GM23338 (cell line): ENCODE measurements at regions not wholly inside any gene's neighbourhood (a gene's known extent, or its start where the extent isn't known, plus 50 kb on each side); places are given as distances from the start of the nearest gene placed in this dataset.

Experiments used
- ATAC-seq: fragments of 200-7000 bp; cut with Tn5 transposase; 3 replicates; pipeline ENCODE4 v1.9.1; 2020
- DNase-seq: peaks from one replicate; pipeline ENCODE4 v3.0.0-alpha.2; 2015; ENCODE audit warnings: low spot score
- H2AFZ ChIP-seq: fragments of 200-600 bp; sonication (generic); 2 replicates; pipeline ENCODE4 v1.8.0; 2016; ENCODE audit warnings: antibody characterized with exemption, mild to moderate bottlenecking, moderate library complexity
- H3F3A ChIP-seq: fragments of 200-600 bp; sonication (generic); replicated peaks from 2 replicates; pipeline ENCODE4 v1.8.0; 2017; ENCODE audit warnings: antibody characterized with exemption, mixed run types, low read depth
- H3K27ac ChIP-seq: fragments of 200-600 bp; sonication (generic); 2 replicates; pipeline ENCODE4 v1.6.1; 2016; ENCODE audit warnings: low read depth
- H3K27me3 ChIP-seq: fragments of 200-600 bp; sonication (generic); 2 replicates; pipeline ENCODE4 v1.8.0; 2016; ENCODE audit warnings: mild to moderate bottlenecking, mixed run types, moderate library complexity; ENCODE audit not compliant: insufficient read depth
- H3K36me3 ChIP-seq: fragments of 200-600 bp; sonication (generic); 2 replicates; pipeline ENCODE4 v1.8.0; 2016; ENCODE audit warnings: mild to moderate bottlenecking; ENCODE audit not compliant: insufficient read depth
- H3K4me1 ChIP-seq: fragments of 200-600 bp; sonication (generic); 2 replicates; pipeline ENCODE4 v1.8.0; 2016; ENCODE audit warnings: mild to moderate bottlenecking, moderate library complexity; ENCODE audit not compliant: insufficient read depth
- H3K4me2 ChIP-seq: fragments of 200-600 bp; sonication (generic); 2 replicates; pipeline ENCODE4 v1.7.1; 2017; ENCODE audit warnings: mixed run types
- H3K4me3 ChIP-seq: fragments of 200-600 bp; sonication (generic); 2 replicates; pipeline ENCODE4 v1.6.1; 2016; ENCODE audit warnings: mixed run types
- H3K79me2 ChIP-seq: fragments of 200-600 bp; sonication (generic); replicated peaks from 2 replicates; pipeline ENCODE4 v1.8.0; 2017; ENCODE audit warnings: mild to moderate bottlenecking; ENCODE audit not compliant: insufficient read depth
- H3K9me2 ChIP-seq: fragments of 200-600 bp; sonication (generic); 2 replicates; pipeline ENCODE4 v1.8.0; 2017; ENCODE audit not compliant: insufficient read depth
- H4K20me1 ChIP-seq: fragments of 200-600 bp; sonication (generic); replicated peaks from 2 replicates; pipeline ENCODE4 v1.8.0; 2017; ENCODE audit warnings: mild to moderate bottlenecking; ENCODE audit not compliant: insufficient read depth
- H3K27ac Mint-ChIP-seq: 2 replicates; pipeline ENCODE4 v1.8.0; 2020; ENCODE audit warnings: inconsistent platforms, mild to moderate bottlenecking, moderate library complexity, mixed read lengths
- H3K27me3 Mint-ChIP-seq: 3 replicates; pipeline ENCODE4 v1.8.0; 2022; ENCODE audit warnings: low read depth, mild to moderate bottlenecking, moderate library complexity, mixed read lengths, inconsistent platforms; ENCODE audit not compliant: insufficient read depth, poor library complexity
- H3K36me3 Mint-ChIP-seq: 3 replicates; pipeline ENCODE4 v1.8.0; 2021; ENCODE audit warnings: low read depth, mild to moderate bottlenecking, inconsistent platforms, moderate library complexity, mixed read lengths
- H3K4me1 Mint-ChIP-seq: 3 replicates; pipeline ENCODE4 v1.8.0; 2020; ENCODE audit warnings: mild to moderate bottlenecking, inconsistent platforms, mixed read lengths
- H3K4me3 Mint-ChIP-seq: 3 replicates; pipeline ENCODE4 v1.8.0; 2021; ENCODE audit warnings: moderate library complexity, mild to moderate bottlenecking, inconsistent platforms, mixed read lengths
- H3K9me3 Mint-ChIP-seq: 3 replicates; pipeline ENCODE4 v1.8.0; 2020; ENCODE audit warnings: moderate library complexity, mild to moderate bottlenecking, inconsistent platforms, mixed read lengths
- CREB1 ChIP-seq: fragments of 250-450 bp; sonication (Bioruptor Pico); IDR thresholded peaks from 2 replicates; pipeline ENCODE4 v1.5.0; 2020; ENCODE audit warnings: low read depth, mild to moderate bottlenecking, moderate library complexity
- EZH2 ChIP-seq: fragments of 200-600 bp; sonication (generic); IDR thresholded peaks from one replicate; pipeline ENCODE4 v1.8.0; 2017; ENCODE audit warnings: antibody characterized with exemption, mild to moderate bottlenecking, low read depth; ENCODE audit not compliant: unreplicated experiment
- EZH2phosphoT487 ChIP-seq: fragments of 200-600 bp; sonication (generic); IDR thresholded peaks from one replicate; pipeline ENCODE4 v1.8.1; 2018; ENCODE audit warnings: antibody characterized with exemption; ENCODE audit not compliant: unreplicated experiment
- JUNB ChIP-seq: IDR thresholded peaks from one replicate; pipeline ENCODE4 v1.6.1; 2016; ENCODE audit warnings: antibody characterized with exemption; ENCODE audit not compliant: unreplicated experiment
- NANOG ChIP-seq: IDR thresholded peaks from 2 replicates; pipeline ENCODE4 v1.6.1; 2016; ENCODE audit warnings: antibody characterized with exemption, borderline replicate concordance
- POLR2AphosphoS5 ChIP-seq: IDR thresholded peaks from 2 replicates; pipeline ENCODE4 v1.6.1; 2016; ENCODE audit warnings: antibody characterized with exemption, low read depth
- STAT1 ChIP-seq: IDR thresholded peaks from one replicate; pipeline ENCODE4 v1.6.1; 2016; ENCODE audit warnings: antibody characterized with exemption; ENCODE audit not compliant: unreplicated experiment
- ZNF114 ChIP-seq: fragments of 250-450 bp; sonication (Bioruptor Pico); IDR thresholded peaks from 2 replicates; pipeline ENCODE4 v1.5.0; 2020; ENCODE audit warnings: mild to moderate bottlenecking, moderate library complexity
- ZNF331 ChIP-seq: fragments of 250-450 bp; sonication (Bioruptor Pico); IDR thresholded peaks from 2 replicates; pipeline ENCODE4 v1.5.0; 2020; ENCODE audit warnings: low read depth, mild to moderate bottlenecking, moderate library complexity
- TF ChIP-seq, protein P1 (sequence below): IDR thresholded peaks from 2 replicates; pipeline ENCODE4 v1.6.1; 2016; ENCODE audit warnings: antibody characterized with exemption
- TF ChIP-seq, protein P2 (sequence below): fragments of 250-450 bp; sonication (Bioruptor Pico); IDR thresholded peaks from 2 replicates; pipeline ENCODE4 v1.5.0; 2020; ENCODE audit warnings: mild to moderate bottlenecking, moderate library complexity
- TF ChIP-seq, protein P3 (sequence below): IDR thresholded peaks from one replicate; pipeline ENCODE4 v1.6.1; 2018; ENCODE audit warnings: antibody characterized with exemption; ENCODE audit not compliant: unreplicated experiment
- TF ChIP-seq, protein P4 (sequence below), 2 experiments: fragments of 200-600 bp in 1 of 2; sonication (generic) in 1 of 2; conservative IDR thresholded peaks; 2 replicates each; pipeline versions ENCODE4 v1.5.1 to v1.6.1; 2016 to 2017; ENCODE audit warnings: antibody characterized with exemption in 2 of 2, low read depth in 2 of 2, mild to moderate bottlenecking in 2 of 2, moderate library complexity in 1 of 2

DNA sequence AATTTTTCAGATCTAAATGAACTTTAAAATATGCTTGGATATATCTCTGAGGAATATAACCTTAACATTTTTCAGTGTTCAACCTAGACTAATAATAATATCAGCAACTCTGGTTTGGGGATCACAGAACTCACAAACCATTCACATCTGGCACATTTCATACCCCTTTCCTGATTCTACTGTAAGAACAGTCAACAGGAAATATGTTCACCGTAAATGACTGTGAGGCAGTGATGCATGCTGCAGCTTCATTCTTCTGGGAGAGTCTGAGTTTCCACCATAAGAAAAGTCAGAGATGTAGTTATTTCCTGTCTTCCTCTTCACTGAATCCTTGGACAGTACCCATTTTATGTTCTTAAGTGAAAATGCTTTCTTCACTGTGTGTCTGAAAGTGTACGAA, 134.2 kb upstream of the IFNGR1 start:
- Mint-ChIP-seq H3K27me3 (no peaks in the 10 kb centered on the region), H3K9me3 (no peaks in the 10 kb centered on the region), H3K27ac (no peak overlapping the region), H3K36me3 (no peaks in the 10 kb centered on the region), H3K4me3 (no peak overlapping the region), H3K4me1 (peaks cover 3% of the 10 kb centered on the region; the same call in 1 of the 3 replicates)
- H3K27ac ChIP-seq: no peak overlapping the region
- no peak overlapping the region for H3K4me3 ChIP-seq
- no peaks in the 10 kb centered on the region for H3K4me1 ChIP-seq
- DNase-seq: no peak
- ATAC-seq: no peak
- H3F3A ChIP-seq: no peaks in the 10 kb centered on the region
- H3K4me2 ChIP-seq: no peak overlapping the region
- H3K79me2 ChIP-seq: no peaks in the 10 kb centered on the region
- H3K27me3 ChIP-seq: no peaks in the 10 kb centered on the region
- H3K9me2 ChIP-seq: no peaks in the 10 kb centered on the region
- TF ChIP-seq, protein P1, sequence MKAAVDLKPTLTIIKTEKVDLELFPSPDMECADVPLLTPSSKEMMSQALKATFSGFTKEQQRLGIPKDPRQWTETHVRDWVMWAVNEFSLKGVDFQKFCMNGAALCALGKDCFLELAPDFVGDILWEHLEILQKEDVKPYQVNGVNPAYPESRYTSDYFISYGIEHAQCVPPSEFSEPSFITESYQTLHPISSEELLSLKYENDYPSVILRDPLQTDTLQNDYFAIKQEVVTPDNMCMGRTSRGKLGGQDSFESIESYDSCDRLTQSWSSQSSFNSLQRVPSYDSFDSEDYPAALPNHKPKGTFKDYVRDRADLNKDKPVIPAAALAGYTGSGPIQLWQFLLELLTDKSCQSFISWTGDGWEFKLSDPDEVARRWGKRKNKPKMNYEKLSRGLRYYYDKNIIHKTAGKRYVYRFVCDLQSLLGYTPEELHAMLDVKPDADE: no peak
- no peak for TF ChIP-seq ZNF331 (CRISPR knock-in tag)
- no peak for TF ChIP-seq CREB1 (CRISPR knock-in tag)
- TF ChIP-seq, protein P2, sequence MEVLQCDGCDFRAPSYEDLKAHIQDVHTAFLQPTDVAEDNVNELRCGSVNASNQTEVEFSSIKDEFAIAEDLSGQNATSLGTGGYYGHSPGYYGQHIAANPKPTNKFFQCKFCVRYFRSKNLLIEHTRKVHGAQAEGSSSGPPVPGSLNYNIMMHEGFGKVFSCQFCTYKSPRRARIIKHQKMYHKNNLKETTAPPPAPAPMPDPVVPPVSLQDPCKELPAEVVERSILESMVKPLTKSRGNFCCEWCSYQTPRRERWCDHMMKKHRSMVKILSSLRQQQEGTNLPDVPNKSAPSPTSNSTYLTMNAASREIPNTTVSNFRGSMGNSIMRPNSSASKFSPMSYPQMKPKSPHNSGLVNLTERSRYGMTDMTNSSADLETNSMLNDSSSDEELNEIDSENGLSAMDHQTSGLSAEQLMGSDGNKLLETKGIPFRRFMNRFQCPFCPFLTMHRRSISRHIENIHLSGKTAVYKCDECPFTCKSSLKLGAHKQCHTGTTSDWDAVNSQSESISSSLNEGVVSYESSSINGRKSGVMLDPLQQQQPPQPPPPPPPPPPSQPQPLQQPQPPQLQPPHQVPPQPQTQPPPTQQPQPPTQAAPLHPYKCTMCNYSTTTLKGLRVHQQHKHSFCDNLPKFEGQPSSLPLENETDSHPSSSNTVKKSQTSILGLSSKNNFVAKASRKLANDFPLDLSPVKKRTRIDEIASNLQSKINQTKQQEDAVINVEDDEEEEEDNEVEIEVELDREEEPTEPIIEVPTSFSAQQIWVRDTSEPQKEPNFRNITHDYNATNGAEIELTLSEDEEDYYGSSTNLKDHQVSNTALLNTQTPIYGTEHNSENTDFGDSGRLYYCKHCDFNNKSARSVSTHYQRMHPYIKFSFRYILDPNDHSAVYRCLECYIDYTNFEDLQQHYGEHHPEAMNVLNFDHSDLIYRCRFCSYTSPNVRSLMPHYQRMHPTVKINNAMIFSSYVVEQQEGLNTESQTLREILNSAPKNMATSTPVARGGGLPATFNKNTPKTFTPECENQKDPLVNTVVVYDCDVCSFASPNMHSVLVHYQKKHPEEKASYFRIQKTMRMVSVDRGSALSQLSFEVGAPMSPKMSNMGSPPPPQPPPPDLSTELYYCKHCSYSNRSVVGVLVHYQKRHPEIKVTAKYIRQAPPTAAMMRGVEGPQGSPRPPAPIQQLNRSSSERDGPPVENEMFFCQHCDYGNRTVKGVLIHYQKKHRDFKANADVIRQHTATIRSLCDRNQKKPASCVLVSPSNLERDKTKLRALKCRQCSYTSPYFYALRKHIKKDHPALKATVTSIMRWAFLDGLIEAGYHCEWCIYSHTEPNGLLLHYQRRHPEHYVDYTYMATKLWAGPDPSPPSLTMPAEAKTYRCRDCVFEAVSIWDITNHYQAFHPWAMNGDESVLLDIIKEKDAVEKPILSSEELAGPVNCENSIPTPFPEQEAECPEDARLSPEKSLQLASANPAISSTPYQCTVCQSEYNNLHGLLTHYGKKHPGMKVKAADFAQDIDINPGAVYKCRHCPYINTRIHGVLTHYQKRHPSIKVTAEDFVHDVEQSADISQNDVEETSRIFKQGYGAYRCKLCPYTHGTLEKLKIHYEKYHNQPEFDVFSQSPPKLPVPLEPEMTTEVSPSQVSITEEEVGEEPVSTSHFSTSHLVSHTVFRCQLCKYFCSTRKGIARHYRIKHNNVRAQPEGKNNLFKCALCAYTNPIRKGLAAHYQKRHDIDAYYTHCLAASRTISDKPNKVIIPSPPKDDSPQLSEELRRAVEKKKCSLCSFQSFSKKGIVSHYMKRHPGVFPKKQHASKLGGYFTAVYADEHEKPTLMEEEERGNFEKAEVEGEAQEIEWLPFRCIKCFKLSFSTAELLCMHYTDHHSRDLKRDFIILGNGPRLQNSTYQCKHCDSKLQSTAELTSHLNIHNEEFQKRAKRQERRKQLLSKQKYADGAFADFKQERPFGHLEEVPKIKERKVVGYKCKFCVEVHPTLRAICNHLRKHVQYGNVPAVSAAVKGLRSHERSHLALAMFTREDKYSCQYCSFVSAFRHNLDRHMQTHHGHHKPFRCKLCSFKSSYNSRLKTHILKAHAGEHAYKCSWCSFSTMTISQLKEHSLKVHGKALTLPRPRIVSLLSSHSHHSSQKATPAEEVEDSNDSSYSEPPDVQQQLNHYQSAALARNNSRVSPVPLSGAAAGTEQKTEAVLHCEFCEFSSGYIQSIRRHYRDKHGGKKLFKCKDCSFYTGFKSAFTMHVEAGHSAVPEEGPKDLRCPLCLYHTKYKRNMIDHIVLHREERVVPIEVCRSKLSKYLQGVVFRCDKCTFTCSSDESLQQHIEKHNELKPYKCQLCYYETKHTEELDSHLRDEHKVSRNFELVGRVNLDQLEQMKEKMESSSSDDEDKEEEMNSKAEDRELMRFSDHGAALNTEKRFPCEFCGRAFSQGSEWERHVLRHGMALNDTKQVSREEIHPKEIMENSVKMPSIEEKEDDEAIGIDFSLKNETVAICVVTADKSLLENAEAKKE (CRISPR knock-in tag): no peak
- no peak for TF ChIP-seq POLR2AphosphoS5
- TF ChIP-seq JUNB: no peak
- TF ChIP-seq EZH2: no peak
- TF ChIP-seq, protein P3, sequence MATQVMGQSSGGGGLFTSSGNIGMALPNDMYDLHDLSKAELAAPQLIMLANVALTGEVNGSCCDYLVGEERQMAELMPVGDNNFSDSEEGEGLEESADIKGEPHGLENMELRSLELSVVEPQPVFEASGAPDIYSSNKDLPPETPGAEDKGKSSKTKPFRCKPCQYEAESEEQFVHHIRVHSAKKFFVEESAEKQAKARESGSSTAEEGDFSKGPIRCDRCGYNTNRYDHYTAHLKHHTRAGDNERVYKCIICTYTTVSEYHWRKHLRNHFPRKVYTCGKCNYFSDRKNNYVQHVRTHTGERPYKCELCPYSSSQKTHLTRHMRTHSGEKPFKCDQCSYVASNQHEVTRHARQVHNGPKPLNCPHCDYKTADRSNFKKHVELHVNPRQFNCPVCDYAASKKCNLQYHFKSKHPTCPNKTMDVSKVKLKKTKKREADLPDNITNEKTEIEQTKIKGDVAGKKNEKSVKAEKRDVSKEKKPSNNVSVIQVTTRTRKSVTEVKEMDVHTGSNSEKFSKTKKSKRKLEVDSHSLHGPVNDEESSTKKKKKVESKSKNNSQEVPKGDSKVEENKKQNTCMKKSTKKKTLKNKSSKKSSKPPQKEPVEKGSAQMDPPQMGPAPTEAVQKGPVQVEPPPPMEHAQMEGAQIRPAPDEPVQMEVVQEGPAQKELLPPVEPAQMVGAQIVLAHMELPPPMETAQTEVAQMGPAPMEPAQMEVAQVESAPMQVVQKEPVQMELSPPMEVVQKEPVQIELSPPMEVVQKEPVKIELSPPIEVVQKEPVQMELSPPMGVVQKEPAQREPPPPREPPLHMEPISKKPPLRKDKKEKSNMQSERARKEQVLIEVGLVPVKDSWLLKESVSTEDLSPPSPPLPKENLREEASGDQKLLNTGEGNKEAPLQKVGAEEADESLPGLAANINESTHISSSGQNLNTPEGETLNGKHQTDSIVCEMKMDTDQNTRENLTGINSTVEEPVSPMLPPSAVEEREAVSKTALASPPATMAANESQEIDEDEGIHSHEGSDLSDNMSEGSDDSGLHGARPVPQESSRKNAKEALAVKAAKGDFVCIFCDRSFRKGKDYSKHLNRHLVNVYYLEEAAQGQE: no peak
- TF ChIP-seq, protein P4, sequence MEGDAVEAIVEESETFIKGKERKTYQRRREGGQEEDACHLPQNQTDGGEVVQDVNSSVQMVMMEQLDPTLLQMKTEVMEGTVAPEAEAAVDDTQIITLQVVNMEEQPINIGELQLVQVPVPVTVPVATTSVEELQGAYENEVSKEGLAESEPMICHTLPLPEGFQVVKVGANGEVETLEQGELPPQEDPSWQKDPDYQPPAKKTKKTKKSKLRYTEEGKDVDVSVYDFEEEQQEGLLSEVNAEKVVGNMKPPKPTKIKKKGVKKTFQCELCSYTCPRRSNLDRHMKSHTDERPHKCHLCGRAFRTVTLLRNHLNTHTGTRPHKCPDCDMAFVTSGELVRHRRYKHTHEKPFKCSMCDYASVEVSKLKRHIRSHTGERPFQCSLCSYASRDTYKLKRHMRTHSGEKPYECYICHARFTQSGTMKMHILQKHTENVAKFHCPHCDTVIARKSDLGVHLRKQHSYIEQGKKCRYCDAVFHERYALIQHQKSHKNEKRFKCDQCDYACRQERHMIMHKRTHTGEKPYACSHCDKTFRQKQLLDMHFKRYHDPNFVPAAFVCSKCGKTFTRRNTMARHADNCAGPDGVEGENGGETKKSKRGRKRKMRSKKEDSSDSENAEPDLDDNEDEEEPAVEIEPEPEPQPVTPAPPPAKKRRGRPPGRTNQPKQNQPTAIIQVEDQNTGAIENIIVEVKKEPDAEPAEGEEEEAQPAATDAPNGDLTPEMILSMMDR (conservative IDR thresholded peaks at IDR 0.05; ENCODE audit: low read depth in 2 of 2): no peak
- no peak for TF ChIP-seq EZH2phosphoT487
- no peak for TF ChIP-seq NANOG
- no peak for TF ChIP-seq ZNF114 (CRISPR knock-in tag)
- TF ChIP-seq STAT1: no peak
- no peaks in the 10 kb centered on the region for H4K20me1 ChIP-seq
- no peak overlapping the region for H2AFZ ChIP-seq
- no peaks in the 10 kb centered on the region for H3K36me3 ChIP-seq
